GM21515 (cell line): ENCODE measurements at regions not wholly inside any gene's neighbourhood (a gene's known extent, or its start where the extent isn't known, plus 50 kb on each side); places are given as distances from the start of the nearest gene placed in this dataset.

ENCODE experiments used
- ATAC-seq: cut with Tn5 transposase; IDR thresholded peaks from one replicate; pipeline ENCODE4 v1.9.1; 2021; ENCODE audit not compliant: unreplicated experiment

- no peak for ATAC-seq
Observed at GRCh38 chr19:28401739-28402424, 811.1 kb downstream of the UQCRFS1 start.

GRCh38 chr19:28400953-28401671 lies 811.8 kb downstream of the UQCRFS1 start:
- no peak for ATAC-seq

- no peak for ATAC-seq
Observed at GRCh38 chr19:28399187-28399586, 813.8 kb downstream of the UQCRFS1 start.

GRCh38 chr19:28397800-28398199 lies 815.2 kb downstream of the UQCRFS1 start:
- no peak for ATAC-seq

GRCh38 chr19:28397306-28397705 lies 815.6 kb downstream of the UQCRFS1 start:
- no peak for ATAC-seq

- no peak for ATAC-seq
Observed at GRCh38 chr19:28396287-28396831, 816.6 kb downstream of the UQCRFS1 start.

GRCh38 chr19:28394725-28395124 lies 818.2 kb downstream of the UQCRFS1 start:
- no peak for ATAC-seq

- no peak for ATAC-seq
Observed at GRCh38 chr19:28393574-28394336, 819.2 kb downstream of the UQCRFS1 start.

GRCh38 chr19:28388988-28389387 lies 824.0 kb downstream of the UQCRFS1 start:
- ATAC-seq: no peak

- no peak for ATAC-seq
Observed at GRCh38 chr19:28387507-28387906, 825.4 kb downstream of the UQCRFS1 start.

- ATAC-seq: no peak
Observed at GRCh38 chr19:28386470-28386869, 826.5 kb downstream of the UQCRFS1 start.

GRCh38 chr19:28386066-28386465 lies 826.9 kb downstream of the UQCRFS1 start:
- no peak for ATAC-seq

GRCh38 chr19:28377077-28377476 lies 835.9 kb downstream of the UQCRFS1 start:
- no peak for ATAC-seq

GRCh38 chr19:28374971-28375370 lies 838.0 kb downstream of the UQCRFS1 start:
- ATAC-seq: no peak

GRCh38 chr19:28372576-28373247 lies 840.2 kb downstream of the UQCRFS1 start:
- ATAC-seq: no peak

- ATAC-seq: no peak
Observed at GRCh38 chr19:28367146-28367545, 845.8 kb downstream of the UQCRFS1 start.

- ATAC-seq: no peak
Observed at GRCh38 chr19:28363254-28363653, 849.7 kb downstream of the UQCRFS1 start.

GRCh38 chr19:28359431-28360414 lies 853.2 kb downstream of the UQCRFS1 start:
- no peak for ATAC-seq

GRCh38 chr19:28358633-28359032 lies 854.3 kb downstream of the UQCRFS1 start:
- ATAC-seq: no peak

- no peak for ATAC-seq
Observed at GRCh38 chr19:28351761-28352160, 861.2 kb downstream of the UQCRFS1 start.
